B cell (primary cell): ENCODE measurements at regions not wholly inside any gene's neighbourhood (a gene's known extent, or its start where the extent isn't known, plus 50 kb on each side); places are given as distances from the start of the nearest gene placed in this dataset.

Source experiments
- ATAC-seq: fragments of 200-7000 bp; cut with Tn5 transposase; one replicate; pipeline ENCODE4 v1.10.0; 2021; ENCODE audit warnings: low read depth, mild to moderate bottlenecking, moderate number of reproducible peaks, moderate library complexity
- CTCF ChIA-PET: fragments of 350-600 bp; sonication (Branson Sonifier 250); formaldehyde crosslinking; loops from one replicate; lab custom pipeline; 2021; ENCODE audit warnings: antibody characterized with exemption, inconsistent platforms; lab: Charles Lee
- POLR2A ChIA-PET: fragments of 350-600 bp; sonication (Branson Sonifier 250); formaldehyde crosslinking; loops from one replicate; lab custom pipeline; 2021; ENCODE audit warnings: antibody characterized with exemption; lab: Charles Lee
- DNase-seq: peaks from one replicate; pipeline ENCODE4 v3.0.0; 2013
- H2AFZ ChIP-seq: 2 replicates; pipeline ENCODE4 v1.6.1; 2012; ENCODE audit warnings: mild to moderate bottlenecking, low read depth, low read length; ENCODE audit not compliant: insufficient read depth, poor library complexity, severe bottlenecking
- H3K27ac ChIP-seq, 2 donors: 1 replicate in 1 of 2; 2 replicates in 1 of 2; pipeline ENCODE4 v1.5.1; 2012 to 2013; ENCODE audit warnings: low read length in 2 of 2, mild to moderate bottlenecking in 2 of 2, moderate library complexity in 1 of 2
- H3K27me3 ChIP-seq, 4 experiments: fragments of 200-600 bp in 1 of 4; sonication (generic) in 1 of 4; replicated peaks in 1 of 4; 1 replicate in 2 of 4; 2 replicates in 2 of 4; pipeline versions ENCODE4 v1.6.1 to v1.7.0; 2013 to 2016; ENCODE audit warnings: low read length in 3 of 4, mild to moderate bottlenecking in 2 of 4, mixed read lengths in 1 of 4, moderate library complexity in 1 of 4; ENCODE audit not compliant: insufficient read depth in 4 of 4, control insufficient read depth in 3 of 4; ENCODE audit errors: control extremely low read depth in 1 of 4
- H3K36me3 ChIP-seq, 2 experiments: replicated peaks in 1 of 2; 1 replicate in 1 of 2; 2 replicates in 1 of 2; pipeline versions ENCODE4 v1.6.1 to v1.7.1; 2013; ENCODE audit warnings: low read length in 1 of 2; ENCODE audit not compliant: insufficient read depth in 2 of 2, control insufficient read depth in 1 of 2; ENCODE audit errors: control extremely low read depth in 1 of 2, extremely low read depth in 1 of 2
- H3K4me1 ChIP-seq, 2 donors: fragments of 200-600 bp in 1 of 2; sonication (generic) in 1 of 2; 1 replicate in 1 of 2; 2 replicates in 1 of 2; pipeline versions ENCODE4 v1.5.1 to v1.6.1; 2013 to 2017; ENCODE audit warnings: low read length in 2 of 2; ENCODE audit not compliant: control insufficient read depth in 2 of 2, insufficient read depth in 2 of 2
- H3K4me2 ChIP-seq: replicated peaks from 2 replicates; pipeline ENCODE3; 2012; ENCODE audit warnings: mild to moderate bottlenecking, low read depth, low read length; ENCODE audit not compliant: poor library complexity, severe bottlenecking
- H3K4me3 ChIP-seq, 5 experiments: fragments of 200-600 bp in 1 of 5; sonication (generic) in 1 of 5; 1 replicate in 3 of 5; 2 replicates in 2 of 5; pipeline versions ENCODE4 v1.5.1 to v1.7.0; 2011 to 2016; ENCODE audit warnings: low read length in 4 of 5, mild to moderate bottlenecking in 4 of 5, low read depth in 2 of 5, control low read depth in 1 of 5, moderate library complexity in 1 of 5; ENCODE audit not compliant: insufficient read depth in 1 of 5; ENCODE audit errors: control extremely low read depth in 1 of 5, extremely low read depth in 1 of 5
- H3K79me2 ChIP-seq: fragments of 200-600 bp; sonication (generic); one replicate; pipeline ENCODE4 v1.6.0; 2016; ENCODE audit warnings: low read length; ENCODE audit not compliant: control insufficient read depth, insufficient read depth
- H3K9ac ChIP-seq: fragments of 200-600 bp; sonication (generic); 2 replicates; pipeline ENCODE4 v1.6.1; 2017; ENCODE audit warnings: mild to moderate bottlenecking, low read length, moderate library complexity
- H3K9me3 ChIP-seq, 3 donors: one replicate each; pipeline versions ENCODE4 v1.6.1 to v1.7.1; 2013; ENCODE audit warnings: low read length in 2 of 3; ENCODE audit not compliant: control insufficient read depth in 2 of 3, insufficient read depth in 1 of 3; ENCODE audit errors: control extremely low read depth in 1 of 3
- H4K20me1 ChIP-seq: 2 replicates; pipeline ENCODE4 v1.6.0; 2012; ENCODE audit warnings: mild to moderate bottlenecking, low read length; ENCODE audit not compliant: insufficient read depth, control insufficient read depth, poor library complexity, severe bottlenecking
- H3K27ac Mint-ChIP-seq: one replicate; pipeline ENCODE4 v1.8.0; 2021; ENCODE audit warnings: mixed read lengths
- H3K27me3 Mint-ChIP-seq: one replicate; pipeline ENCODE4 v1.8.0; 2021; ENCODE audit warnings: mixed read lengths
- H3K4me1 Mint-ChIP-seq: one replicate; pipeline ENCODE4 v1.8.0; 2021; ENCODE audit warnings: mixed read lengths
- H3K4me3 Mint-ChIP-seq: one replicate; pipeline ENCODE4 v1.8.0; 2021; ENCODE audit warnings: mixed read lengths
- H3K9me3 Mint-ChIP-seq: one replicate; pipeline ENCODE4 v1.8.0; 2022; ENCODE audit warnings: mixed read lengths; ENCODE audit not compliant: insufficient read depth
- CTCF ChIP-seq: fragments of 200-600 bp; IDR thresholded peaks from one replicate; pipeline ENCODE4 v1.8.0; 2022; ENCODE audit warnings: antibody characterized with exemption, mild to moderate bottlenecking
- EZH2 ChIP-seq: IDR thresholded peaks from 2 replicates; pipeline ENCODE4 v1.6.1; 2012; ENCODE audit warnings: borderline replicate concordance, low read depth, mild to moderate bottlenecking, moderate library complexity, low read length; ENCODE audit not compliant: insufficient read depth, poor library complexity, severe bottlenecking
- WGBS: methylation state at CpG from one replicate; pipeline ENCODE4 v1.1.5; 2013; ENCODE audit warnings: missing lambda C conversion rate; ENCODE audit not compliant: insufficient coverage; 5-methylcytosine and 5-hydroxymethylcytosine counted together
- intact Hi-C: fragments of 100-400 bp; cut with micrococcal nuclease; formaldehyde crosslinking; loops from one replicate; pipeline ENCODE4 v1.10.0; 2022

- DNase-seq (no peak), ATAC-seq (peak; percentile 21)
- H3K4me1 ChIP-seq: no peaks in the 10 kb centered on the region
- TF ChIP-seq CTCF (no peak), EZH2 (no peak)
- Mint-ChIP-seq H3K27ac (no peak overlapping the region), H3K27me3 (no peaks in the 10 kb centered on the region), H3K4me1 (no peaks in the 10 kb centered on the region), H3K4me3 (no peak overlapping the region), H3K9me3 (peaks cover 3% of the 10 kb centered on the region)
- H3K9me3 ChIP-seq: no peaks in the 10 kb centered on the region
- ChIA-PET POLR2A (no interaction called here), CTCF (no interaction called here)
- no peak overlapping the region for H3K4me3 ChIP-seq
- no peaks in the 10 kb centered on the region for H3K27me3 ChIP-seq
- H3K36me3 ChIP-seq: no peaks in the 10 kb centered on the region
- H2AFZ ChIP-seq: no peak overlapping the region
- intact Hi-C loops: no loop called here
- WGBS: 90% methylated on average over 4 of the region's 6 CpGs
- H4K20me1 ChIP-seq: no peaks in the 10 kb centered on the region
- no peaks in the 10 kb centered on the region for H3K79me2 ChIP-seq
- no peak overlapping the region for H3K4me2 ChIP-seq
- H3K9ac ChIP-seq: no peak overlapping the region
- no peak overlapping the region for H3K27ac ChIP-seq
Measured at GRCh38 chr3:80677796-80678195, 910.0 kb upstream of the ROBO1 start.

- intact Hi-C loops: no loop called here
- H3K9me3 Mint-ChIP-seq: no peaks in the 10 kb centered on the region
- H3K4me1 Mint-ChIP-seq: no peaks in the 10 kb centered on the region
- ChIA-PET CTCF (no interaction called here), POLR2A (no interaction called here)
- H3K27me3 ChIP-seq: no peaks in the 10 kb centered on the region
- H3K4me3 ChIP-seq: no peak overlapping the region
- no peaks in the 10 kb centered on the region for H3K36me3 ChIP-seq
- no peak overlapping the region for H2AFZ ChIP-seq
- H3K27ac Mint-ChIP-seq: no peak overlapping the region
- H3K79me2 ChIP-seq: no peaks in the 10 kb centered on the region
- no peak overlapping the region for H3K9ac ChIP-seq
- H3K27ac ChIP-seq: no peak overlapping the region
- no peak for TF ChIP-seq CTCF
- no peak for TF ChIP-seq EZH2
- no peak overlapping the region for H3K4me3 Mint-ChIP-seq
- no peak for ATAC-seq
- H4K20me1 ChIP-seq: no peaks in the 10 kb centered on the region
- no peaks in the 10 kb centered on the region for H3K9me3 ChIP-seq
- no peaks in the 10 kb centered on the region for H3K4me1 ChIP-seq
- no peak for DNase-seq
- H3K27me3 Mint-ChIP-seq: no peaks in the 10 kb centered on the region
- H3K4me2 ChIP-seq: no peak overlapping the region
Measured at GRCh38 chr3:80676866-80677265, 909.1 kb upstream of the ROBO1 start.
